ENCODE measurements at regions not wholly inside any gene's neighbourhood (a gene's known extent, or its start where the extent isn't known, plus 50 kb on each side); places are given as distances from the start of the nearest gene placed in this dataset.
"Not testable (repeated sequence)": the region's sequence is repeated elsewhere in the genome, so short reads cannot be mapped to it uniquely, and the experiment has no call there.

DNA sequence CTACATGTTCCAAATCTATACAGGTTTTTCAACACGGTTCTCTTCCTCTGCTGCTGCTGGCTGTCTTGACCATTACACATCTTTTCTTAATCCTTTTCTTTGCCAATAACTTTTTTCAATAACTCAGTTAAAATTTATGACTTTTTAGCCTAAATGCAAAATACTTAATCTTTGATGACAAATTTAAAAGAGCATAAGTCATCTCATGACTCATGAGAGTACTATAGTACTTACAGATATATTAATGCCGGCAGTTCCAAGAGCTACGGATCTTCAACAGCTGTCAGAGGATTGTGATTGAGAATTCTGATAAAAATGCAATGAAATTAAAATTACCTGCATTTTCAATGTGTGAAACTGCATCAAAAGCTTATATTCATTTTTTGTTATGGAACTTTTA is 105.5 kb downstream of the KPNA2 start:
- no peak for DNase-seq

DNA sequence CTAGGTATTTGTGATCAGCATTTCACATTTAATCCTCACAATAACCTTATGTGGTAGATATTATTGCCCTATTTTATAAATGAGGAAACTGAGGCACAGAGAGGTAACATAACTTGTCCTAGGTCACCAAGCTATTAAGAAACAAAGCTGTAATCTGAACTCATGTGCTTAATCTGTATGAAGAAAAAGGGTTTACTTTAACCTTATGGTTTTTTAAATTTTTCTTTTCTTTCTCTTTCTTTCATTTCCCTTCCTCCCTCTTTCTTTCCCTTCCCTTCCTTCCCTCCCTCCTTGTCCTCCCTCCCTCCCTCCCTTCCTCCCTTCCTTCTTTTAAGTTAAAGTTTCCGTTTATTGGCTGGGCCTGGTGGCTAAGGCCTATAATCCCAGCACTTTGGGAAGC is 105.2 kb upstream of the AMZ2 start:
- no peak for DNase-seq

DNA sequence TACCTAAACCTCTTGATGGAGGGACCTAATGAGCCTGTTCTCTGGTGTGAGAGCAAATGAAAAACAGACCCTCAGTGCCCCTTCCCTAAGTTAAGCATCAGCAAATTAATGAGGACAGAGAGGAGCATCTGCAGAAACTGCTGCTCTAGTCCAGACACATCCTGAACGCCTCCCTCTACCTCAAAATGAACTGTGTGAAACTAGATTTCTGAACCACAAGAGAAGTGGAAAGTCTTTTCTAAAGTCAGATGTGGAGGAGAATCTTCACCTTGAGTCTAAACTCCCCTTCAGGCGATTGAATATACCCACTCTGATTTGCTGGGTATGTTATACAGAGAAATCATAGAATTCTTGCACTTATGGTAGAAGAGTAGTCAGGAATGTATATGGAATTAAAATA is 104.4 kb upstream of the AMZ2 start:
- DNase-seq = no peak

DNA sequence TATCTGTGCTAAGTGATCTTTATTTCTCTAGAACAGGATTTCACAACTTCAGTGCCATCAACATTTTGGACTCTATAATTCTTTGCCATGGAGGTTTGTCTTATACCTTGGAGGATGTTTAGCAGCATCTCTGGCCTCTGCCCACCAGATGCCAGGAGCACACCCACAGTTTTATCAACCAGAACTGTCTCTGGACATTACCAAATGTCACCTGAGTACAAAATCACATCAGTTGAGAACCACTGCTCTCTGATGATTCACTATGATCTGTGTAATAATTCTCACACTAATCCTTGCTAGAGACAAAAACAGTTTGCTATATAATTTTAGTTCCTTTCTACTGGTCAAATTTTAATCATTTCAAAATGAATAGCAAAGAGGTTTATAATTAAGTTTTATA is 102.8 kb upstream of the AMZ2 start:
- DNase-seq = no peak

DNA sequence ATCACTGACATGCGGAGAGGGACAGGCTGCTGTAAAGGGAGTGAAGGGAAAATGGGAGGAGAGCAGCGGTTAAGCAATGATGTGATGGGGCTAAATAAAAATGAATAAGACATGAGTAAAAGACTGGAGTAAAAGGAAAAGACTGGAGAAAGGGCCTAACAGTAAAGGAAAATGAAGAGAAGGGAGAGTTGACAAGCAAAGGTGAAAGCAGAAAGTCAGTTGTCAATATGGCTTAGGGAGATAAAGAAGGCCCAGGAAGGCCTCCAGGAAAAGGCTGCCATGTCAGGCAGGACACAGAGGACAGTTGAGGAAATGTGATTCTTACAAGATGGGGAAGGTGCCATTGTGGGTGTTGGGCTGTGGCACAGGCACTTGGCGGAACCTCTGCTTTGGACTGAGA is 98.9 kb upstream of the AMZ2 start:
- no peak for DNase-seq

DNA sequence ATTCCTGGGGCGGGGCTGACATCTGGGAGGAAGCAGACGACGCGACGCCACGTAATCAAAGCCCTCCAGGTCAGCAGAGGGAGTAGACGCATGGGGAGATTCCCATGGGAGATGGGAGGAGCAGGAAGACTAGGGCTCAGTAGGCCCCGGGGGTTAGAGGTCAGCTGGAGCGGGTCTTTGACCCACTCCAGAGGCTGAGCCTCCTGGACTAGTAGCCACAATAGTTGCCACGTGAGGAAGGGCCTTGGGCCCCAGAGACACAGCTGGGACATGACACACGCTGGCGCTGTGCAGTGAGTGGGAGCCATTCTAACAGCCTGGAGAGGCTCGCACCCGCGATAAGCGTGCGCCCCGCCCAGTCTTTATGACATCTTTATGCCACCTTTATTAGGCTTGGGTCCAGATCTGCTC is 95.7 kb upstream of the AMZ2 start:
- no peak for DNase-seq

DNA sequence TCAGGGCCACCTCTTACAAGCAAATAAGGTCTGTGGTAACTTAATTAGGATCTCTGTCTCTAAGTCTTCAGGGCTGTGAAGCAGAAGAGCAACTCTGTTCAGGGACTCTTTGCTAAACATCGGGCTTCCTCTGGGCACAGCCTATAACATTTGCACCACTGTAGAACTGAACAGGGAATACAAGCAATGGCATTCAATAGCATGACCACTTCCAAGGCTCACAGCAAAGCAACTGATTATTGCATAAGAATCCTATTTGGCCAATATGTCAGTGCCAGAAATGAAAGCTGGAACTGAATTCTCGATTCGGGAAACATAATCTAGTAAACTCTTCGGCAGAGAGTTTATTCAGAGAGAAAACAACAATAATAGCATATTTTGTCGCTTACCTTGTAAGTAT is 92.2 kb upstream of the AMZ2 start:
- no peak for DNase-seq

DNA sequence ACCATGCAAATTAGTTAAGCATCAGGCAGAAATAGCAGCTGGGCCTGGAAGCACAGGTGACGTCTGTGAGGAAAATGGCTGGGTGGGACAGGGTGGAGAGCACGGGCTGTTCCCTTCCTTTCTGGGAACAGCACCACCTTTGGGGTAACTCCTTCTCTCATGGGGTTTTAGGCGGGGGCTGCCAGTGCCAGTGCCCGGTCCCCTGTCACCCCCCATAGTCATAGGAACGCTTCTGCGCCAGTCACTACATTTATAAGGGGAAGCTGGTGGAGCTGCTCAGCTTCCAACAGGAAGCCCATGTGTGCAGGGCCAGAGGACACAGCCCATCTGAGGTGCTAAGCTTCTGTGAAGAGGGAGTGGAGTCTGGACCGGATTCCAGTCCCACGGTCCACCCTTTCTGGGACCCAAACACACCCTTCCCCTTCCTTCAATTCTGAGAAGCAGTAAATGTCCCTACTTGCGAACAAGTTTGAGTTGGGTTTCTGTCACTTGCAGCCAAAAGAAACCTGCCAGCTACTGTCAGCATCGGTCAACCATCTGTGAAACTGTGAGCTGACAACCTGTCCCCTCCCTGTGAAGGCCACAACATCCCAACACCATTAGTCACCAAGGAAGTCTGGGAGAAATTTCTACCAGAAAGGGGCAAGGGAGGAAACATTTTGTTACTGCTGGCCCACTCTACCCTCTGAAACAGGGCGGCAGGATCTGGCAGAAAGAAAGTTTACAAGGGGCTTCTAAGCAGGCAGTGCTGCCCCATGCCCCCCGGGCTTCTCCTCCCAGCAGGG is 86.0 kb upstream of the AMZ2 start:
- DNase-seq = no peak

DNA sequence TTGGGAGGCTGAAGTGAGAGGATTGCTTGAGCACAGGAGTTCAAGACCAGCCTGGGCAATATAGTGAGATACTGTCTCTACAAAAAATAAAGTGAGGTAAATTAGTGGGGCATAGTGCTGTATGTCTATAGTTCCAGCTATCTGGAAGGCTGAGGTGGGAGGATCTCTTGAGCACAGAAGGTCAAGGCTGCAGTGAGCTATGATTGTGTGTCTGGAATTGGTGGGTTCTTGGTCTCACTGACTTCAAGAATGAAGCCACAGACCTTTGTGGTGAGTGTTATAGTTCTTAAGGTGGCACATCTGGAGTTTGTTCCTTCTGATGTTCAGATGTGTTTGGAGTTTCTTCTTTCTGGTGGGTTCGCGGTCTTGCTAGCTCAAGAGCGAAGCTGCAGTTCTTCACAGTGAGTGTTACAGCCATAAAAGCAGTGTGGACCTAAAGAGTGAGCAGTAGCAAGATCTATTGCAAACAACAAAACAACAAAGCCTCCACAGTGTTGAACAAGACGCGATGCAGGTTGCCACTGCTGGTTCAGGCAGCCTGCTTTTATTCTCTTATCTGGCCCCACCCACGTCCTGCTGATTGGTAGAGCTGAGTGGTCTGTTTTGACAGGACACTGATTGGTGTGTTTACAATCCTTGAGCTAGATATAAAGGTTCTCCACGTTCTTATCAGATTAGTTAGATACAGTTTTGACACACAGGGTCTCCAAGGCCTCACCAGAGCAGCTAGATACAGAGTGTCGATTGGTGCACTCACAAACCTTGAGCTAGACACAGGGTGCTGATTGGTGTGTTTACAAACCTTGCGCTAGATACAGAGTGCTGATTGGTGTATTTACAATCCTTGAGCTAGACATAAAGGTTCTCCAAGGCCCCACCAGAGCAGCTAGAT is 79.3 kb upstream of the AMZ2 start:
- DNase-seq = not testable (repeated sequence)

DNA sequence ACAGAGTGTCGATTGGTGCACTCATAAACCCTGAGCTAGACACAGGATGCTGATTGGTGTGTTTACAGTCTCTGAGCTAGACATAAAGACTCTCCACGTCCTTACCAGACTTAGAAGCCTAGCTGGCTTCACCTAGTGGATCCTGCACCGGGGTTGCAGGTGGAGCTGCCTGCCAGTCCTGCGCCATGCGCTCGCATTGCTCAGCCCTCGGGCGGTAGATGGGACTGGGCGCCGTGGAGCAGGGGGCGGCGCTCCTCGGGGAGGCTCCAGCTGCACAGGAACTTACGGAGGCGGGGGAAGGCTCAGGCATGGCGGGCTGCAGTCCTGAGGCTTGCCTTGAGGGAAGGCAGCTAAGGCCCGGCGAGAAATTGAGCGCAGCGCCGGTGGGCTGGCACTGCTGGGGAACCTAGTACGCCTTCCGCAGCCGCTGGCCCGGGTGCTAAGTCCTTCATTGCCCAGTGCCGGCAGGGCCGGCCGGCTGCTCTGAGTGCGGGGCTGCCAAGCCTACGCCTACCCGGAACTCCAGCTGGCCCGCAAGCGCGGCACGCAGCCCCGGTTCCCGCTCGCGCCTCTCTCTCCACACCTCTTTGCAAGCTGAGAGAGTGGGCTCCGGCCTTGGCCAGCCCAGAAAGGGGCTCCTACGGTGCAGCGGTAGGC is 78.5 kb upstream of the AMZ2 start:
- DNase-seq = not testable (repeated sequence)

DNA sequence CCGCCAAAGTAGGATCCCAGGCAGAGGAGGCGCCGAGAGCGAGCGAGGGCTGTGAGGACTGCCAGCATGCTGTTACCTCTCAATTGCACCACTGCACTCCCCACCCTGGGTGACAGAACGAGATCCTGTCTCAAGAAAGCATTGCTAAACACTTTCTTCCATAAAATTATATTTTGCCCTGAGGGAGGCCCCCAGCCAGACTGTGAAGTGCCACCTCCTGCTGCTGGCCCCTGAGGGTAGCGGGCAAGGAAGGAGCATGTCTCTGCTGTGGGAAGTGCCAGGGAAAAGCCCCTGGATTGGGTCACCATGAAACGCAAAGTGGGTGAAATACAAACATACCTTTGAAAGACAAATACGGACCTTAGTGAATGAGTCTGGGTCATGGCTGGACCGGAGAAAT is 78.0 kb upstream of the AMZ2 start:
- DNase-seq = no peak

DNA sequence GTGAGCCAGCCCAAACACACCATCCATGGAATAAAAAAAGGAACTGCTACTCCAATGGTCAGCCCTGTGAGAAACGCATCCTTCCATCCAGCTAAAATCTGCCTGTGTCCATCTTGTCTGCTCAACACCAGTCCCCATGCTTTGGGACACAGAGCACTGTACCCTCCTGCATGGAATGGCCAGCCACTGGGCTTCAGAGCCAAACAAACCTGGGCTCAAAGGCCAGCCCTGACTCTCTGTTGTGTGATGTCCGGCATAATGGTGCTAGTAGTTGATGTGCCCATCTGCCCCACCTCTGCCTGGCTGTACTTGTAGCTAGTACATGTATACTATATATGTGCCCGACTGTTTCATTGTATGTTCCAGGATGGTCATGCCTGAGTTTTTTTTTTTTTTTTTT is 77.6 kb upstream of the AMZ2 start:
- DNase-seq = no peak

DNA sequence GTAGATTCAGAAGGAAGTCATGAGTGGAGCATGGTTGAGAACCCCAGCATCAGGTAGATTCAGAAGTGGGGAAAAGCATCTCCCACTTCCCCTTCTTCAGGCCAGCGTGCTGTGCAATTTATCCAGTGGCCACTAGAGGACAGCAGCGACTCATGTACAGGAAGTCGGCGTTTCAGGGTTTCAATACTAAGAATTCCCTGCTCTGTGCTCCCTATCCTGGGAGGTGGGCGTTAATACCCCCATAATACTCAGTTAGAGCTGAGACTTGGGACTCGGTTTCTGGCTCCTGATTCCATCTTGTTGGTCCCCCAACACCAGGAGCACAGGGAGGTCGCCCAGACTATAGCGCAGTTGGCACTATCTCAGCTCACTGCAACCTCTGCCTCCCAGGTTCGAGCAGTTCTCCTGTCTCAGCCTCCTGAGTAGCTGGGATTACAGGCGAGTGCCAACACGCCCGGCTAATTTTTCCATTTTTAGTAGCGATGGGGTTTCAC is 75.3 kb upstream of the AMZ2 start:
- peak; percentile 88 for DNase-seq

DNA sequence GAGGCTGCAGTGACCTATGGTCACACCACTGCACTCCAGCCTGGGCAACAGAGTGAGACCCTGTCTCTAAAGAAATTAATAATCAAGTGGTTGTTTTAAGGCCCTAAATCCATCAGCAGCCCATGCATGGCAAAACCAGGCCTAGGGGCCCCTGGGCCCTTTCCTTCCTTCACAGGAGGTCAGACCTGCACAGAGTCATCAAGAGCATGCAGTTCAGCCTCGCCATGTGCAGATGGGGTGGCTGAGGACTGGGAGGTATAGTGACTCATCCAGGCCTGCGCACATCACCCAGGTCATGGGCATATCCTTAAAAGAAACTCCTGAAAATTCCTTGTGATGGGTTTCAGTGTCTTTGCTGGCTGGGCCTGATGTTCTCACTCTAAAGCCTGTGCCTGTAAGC is 72.4 kb upstream of the AMZ2 start:
- no peak for DNase-seq

DNA sequence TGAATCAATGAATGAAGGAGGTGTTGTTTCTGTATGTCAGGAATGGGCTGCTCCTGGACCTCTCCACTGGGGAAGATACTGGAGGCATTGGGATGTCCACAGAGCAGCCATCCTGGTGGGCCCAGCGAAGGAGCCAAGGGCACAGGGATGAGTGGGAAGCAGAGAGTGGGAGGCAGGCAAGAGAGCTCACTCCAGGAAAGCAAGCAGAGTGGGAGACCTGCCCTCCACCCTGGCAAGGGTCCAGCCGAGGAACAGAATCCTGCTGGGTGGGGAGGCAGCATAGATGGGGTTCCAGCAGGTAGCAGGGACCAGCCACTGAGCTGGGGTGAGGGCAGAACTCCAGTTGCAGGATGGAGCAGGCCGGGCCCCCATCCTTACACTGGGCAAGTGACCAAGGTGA is 71.9 kb upstream of the AMZ2 start:
- DNase-seq = no peak

DNA sequence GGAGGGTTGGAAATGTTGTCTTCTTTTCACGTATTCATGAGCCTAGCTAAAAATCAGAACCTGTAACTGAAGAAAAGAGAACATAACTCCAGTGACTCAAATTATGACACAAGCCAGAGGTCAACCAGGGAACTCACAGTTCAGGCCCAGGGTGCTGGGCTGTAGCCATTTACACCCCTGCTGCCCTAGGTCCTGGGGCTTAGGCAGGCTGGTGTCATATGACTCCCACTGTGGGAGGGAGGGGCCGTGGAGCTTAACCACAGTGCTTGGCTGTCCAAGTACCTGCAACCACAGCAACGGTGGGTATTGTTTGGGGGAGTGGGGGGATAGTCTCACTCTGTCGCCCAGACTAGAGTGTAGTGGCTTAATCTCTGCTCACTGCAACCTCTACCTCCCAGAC is 71.1 kb upstream of the AMZ2 start:
- no peak for DNase-seq

DNA sequence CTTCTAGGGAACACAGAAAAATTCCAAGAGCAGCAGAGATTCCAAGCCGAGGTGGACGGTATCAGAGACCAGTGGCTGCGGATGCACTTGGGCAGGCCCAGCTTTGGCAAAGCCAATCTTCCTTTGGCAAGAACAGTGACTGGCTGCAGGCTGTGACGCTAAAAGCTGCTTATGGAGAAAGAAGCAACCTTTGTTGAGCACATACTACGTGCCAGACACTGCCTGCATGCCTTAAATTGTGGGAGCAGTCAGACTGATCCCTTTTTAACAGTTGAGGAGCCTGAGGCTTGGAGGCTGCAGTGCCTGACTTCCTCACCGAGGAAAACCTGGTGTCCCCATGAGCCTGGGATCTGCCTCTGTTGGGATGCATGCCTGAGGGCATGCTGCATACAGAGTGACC is 69.0 kb upstream of the AMZ2 start:
- no peak for DNase-seq

DNA sequence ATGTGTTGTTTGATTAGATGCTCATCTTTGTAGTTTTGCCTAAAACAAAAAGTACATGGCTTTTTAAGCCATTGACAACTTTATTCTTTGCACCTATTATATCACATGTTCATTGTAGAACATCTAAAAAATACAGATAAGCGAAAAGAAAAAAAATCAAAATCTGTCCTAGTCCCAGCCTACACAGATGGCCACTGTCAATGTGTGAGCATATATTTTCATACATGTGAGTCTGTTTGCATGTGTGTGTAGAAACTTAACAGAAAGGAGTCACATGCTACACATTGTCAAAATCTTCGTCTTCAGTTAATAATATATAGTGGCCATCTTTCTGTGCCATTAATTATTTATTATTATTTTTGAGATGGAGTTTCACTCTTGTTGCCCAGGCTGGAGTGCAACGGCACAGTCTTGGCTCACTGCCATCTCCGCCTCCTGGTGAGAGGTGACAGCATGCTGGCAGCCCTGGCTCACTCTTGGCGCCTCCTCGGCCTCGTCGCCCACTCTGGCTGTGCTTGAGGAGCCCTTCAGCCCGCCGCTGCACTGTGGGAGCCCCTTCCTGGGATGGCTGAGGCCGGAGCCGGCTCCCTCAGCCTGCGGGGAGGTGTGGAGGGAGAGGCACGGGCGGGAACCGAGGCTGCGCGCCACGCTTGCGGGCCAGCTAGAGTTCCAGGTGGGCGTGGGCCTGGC is 68.5 kb upstream of the AMZ2 start:
- DNase-seq = no peak

DNA sequence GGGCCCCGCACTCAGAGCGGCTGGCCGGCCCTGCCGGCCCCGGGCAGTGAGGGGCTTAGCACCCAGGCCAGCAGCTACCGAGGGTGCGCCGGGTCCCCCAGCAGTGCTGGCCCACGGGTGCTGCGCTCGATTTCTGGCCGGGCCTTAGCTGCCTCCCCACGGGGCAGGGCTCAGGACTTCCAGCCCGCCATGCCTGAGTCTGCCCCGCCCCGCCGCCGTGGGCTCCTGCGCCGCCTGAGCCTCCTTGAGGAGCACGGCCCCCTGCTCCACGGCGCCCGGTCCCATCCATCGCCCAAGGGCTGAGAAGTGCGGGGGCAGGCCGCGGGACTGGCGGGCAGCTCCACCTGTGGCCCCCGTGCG is 67.9 kb upstream of the AMZ2 start:
- no peak for DNase-seq

DNA sequence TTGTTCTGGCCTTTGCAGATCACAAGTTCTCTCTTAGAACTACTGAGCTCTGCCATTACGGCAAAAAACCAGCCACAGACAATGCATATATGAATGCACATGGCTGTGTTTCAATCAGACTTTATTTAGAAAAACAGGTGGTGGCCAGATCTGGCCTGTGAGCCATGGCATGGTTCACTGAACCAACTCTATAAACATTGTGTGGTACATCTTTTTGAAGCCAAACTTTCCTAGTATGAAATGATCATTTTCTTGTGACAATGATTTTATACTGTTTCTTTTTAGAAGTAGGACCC is 65.9 kb upstream of the AMZ2 start:
- peak; percentile 44 for DNase-seq

DNA sequence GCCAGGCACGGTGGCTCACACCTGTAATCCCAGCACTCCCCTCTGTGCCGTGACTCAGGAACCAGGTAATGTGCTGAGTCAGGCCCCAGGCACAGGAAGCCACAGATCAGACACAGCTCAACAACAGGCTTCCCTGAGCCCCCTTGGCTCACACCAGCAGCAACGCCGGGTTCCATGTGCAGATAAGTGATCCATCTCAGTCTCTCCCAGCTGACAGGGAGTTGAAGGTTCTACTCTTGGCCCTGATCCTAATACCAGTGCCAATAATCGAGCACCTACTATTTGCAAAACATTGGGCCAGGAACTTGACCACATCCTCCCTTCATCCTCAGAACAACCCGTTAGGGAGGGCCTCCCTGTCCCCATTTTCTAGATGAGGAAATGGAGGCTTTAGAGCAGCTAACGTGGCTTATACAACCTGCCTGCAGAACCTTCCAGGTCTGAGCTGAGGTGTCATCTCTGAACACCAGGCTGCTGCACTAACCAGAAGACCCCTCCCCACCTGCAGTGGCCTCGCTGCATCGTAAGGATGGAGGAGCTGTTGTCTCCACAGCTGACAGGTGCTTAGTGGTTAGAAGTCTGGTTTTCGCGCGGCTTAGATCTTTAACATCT is 64.8 kb upstream of the AMZ2 start:
- no peak for DNase-seq

DNA sequence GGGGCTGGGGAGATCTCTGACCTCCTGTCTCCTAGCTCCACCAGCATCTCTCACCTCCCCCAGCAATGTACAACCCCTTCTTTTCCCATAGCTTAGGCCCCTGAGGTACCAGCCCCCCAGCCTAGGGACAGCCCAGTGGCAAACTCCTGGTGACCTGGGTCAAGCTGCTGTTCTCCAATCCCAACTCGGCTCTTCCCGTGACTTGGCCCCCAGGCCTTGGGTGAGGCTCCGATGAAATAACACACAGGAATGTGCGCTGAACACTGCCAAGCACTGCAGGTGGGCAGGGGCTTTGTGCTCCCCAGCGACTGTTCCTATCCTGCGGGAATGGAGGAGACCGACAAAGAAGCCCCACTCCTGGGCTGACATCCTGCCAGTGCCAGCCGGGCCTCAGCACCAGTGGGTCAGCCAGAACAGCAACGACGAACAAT is 63.7 kb upstream of the AMZ2 start:
- no peak for DNase-seq
